Effector memory CD8-positive, alpha-beta T cell (primary cell): ENCODE measurements at regions not wholly inside any gene's neighbourhood (a gene's known extent, or its start where the extent isn't known, plus 50 kb on each side); places are given as distances from the start of the nearest gene placed in this dataset.

Experiments used
- ATAC-seq: fragments of 150-1000 bp; cut with Tn5 transposase; replicated peaks from 2 replicates; pipeline ENCODE4 v1.10.0; 2021; ENCODE audit warnings: mild to moderate bottlenecking, moderate library complexity
- DNase-seq, 3 experiments: peaks; one replicate each; pipeline ENCODE4 v3.0.0; 2021
- H3K27ac Mint-ChIP-seq, 2 donors: one replicate each; pipeline ENCODE4 v1.8.0; 2022; ENCODE audit warnings: mild to moderate bottlenecking in 2 of 2, mixed read lengths in 2 of 2, moderate library complexity in 2 of 2
- H3K27me3 Mint-ChIP-seq, 2 donors: one replicate each; pipeline ENCODE4 v1.8.0; 2022; ENCODE audit warnings: mixed read lengths in 2 of 2
- H3K36me3 Mint-ChIP-seq: one replicate; pipeline ENCODE4 v1.8.0; 2022; ENCODE audit warnings: mild to moderate bottlenecking, moderate library complexity, mixed read lengths; ENCODE audit not compliant: insufficient read depth
- H3K4me1 Mint-ChIP-seq, 2 donors: one replicate each; pipeline ENCODE4 v1.8.0; 2022; ENCODE audit warnings: low read depth in 2 of 2, mixed read lengths in 2 of 2
- H3K4me3 Mint-ChIP-seq, 2 donors: one replicate each; pipeline ENCODE4 v1.8.0; 2022; ENCODE audit warnings: mild to moderate bottlenecking in 2 of 2, mixed read lengths in 2 of 2, moderate library complexity in 2 of 2
- H3K9me3 Mint-ChIP-seq, 2 donors: one replicate each; pipeline ENCODE4 v1.8.0; 2022; ENCODE audit warnings: mixed read lengths in 2 of 2

GRCh38 chr6:143621876-143622605 lies 55.7 kb upstream of the PHACTR2 start:
- no peak for DNase-seq
- H3K27ac Mint-ChIP-seq: peak overlapping the region; percentile 33 to 85
- H3K9me3 Mint-ChIP-seq: no peaks in the 10 kb centered on the region

GRCh38 chr6:143621159-143621873 lies 56.4 kb upstream of the PHACTR2 start:
- ATAC-seq (no peak), DNase-seq (no peak)
- H3K27ac Mint-ChIP-seq: peak overlapping the region; percentile 33 to 85
- H3K36me3 Mint-ChIP-seq: peaks cover 4% of the 10 kb centered on the region
- no peaks in the 10 kb centered on the region for H3K9me3 Mint-ChIP-seq
- no peaks in the 10 kb centered on the region for H3K27me3 Mint-ChIP-seq
- peak overlapping the region in 1 of 2 donors; percentile 2 for H3K4me3 Mint-ChIP-seq
- peaks cover 49 to 54% of the 10 kb centered on the region in 2 donors for H3K4me1 Mint-ChIP-seq

More at GRCh38 chr6:143621876-143622605, 55.7 kb upstream of the PHACTR2 start:
- no peaks in the 10 kb centered on the region for H3K27me3 Mint-ChIP-seq
- H3K36me3 Mint-ChIP-seq: peaks cover 4% of the 10 kb centered on the region
- peaks cover 45 to 54% of the 10 kb centered on the region in 2 donors for H3K4me1 Mint-ChIP-seq
- no peak for ATAC-seq
- H3K4me3 Mint-ChIP-seq: peak overlapping the region in 1 of 2 donors; percentile 27

GRCh38 chr6:143620447-143620846 lies 57.3 kb upstream of the PHACTR2 start:
- Mint-ChIP-seq H3K27me3 (no peaks in the 10 kb centered on the region), H3K36me3 (peaks cover 4% of the 10 kb centered on the region), H3K4me1 (peaks cover 47 to 52% of the 10 kb centered on the region in 2 donors), H3K27ac (no peak overlapping the region), H3K4me3 (no peak overlapping the region), H3K9me3 (no peaks in the 10 kb centered on the region)
- ATAC-seq (no peak), DNase-seq (no peak)

- peaks cover 4% of the 10 kb centered on the region for H3K36me3 Mint-ChIP-seq
- no peaks in the 10 kb centered on the region for H3K27me3 Mint-ChIP-seq
- H3K27ac Mint-ChIP-seq: no peak overlapping the region
- H3K4me1 Mint-ChIP-seq: peaks cover 50 to 51% of the 10 kb centered on the region in 2 donors
- H3K9me3 Mint-ChIP-seq: no peaks in the 10 kb centered on the region
- H3K4me3 Mint-ChIP-seq: no peak overlapping the region
- no peak for DNase-seq
- ATAC-seq: no peak
Observed at GRCh38 chr6:143619824-143620401, 57.9 kb upstream of the PHACTR2 start.

- peak overlapping the region; percentile 2 to 22 for H3K27ac Mint-ChIP-seq
- no peak for DNase-seq
- H3K9me3 Mint-ChIP-seq: no peaks in the 10 kb centered on the region
- no peak overlapping the region for H3K4me3 Mint-ChIP-seq
- no peaks in the 10 kb centered on the region for H3K27me3 Mint-ChIP-seq
- peaks cover 41 to 53% of the 10 kb centered on the region in 2 donors for H3K4me1 Mint-ChIP-seq
- peaks cover 6% of the 10 kb centered on the region for H3K36me3 Mint-ChIP-seq
- no peak for ATAC-seq
Observed at GRCh38 chr6:143616741-143617140, 61.0 kb upstream of the PHACTR2 start.

GRCh38 chr6:143615785-143616184 lies 62.0 kb upstream of the PHACTR2 start:
- H3K4me3 Mint-ChIP-seq: no peak overlapping the region
- no peak overlapping the region for H3K27ac Mint-ChIP-seq
- ATAC-seq: no peak

GRCh38 chr6:143614235-143614634 lies 63.5 kb upstream of the PHACTR2 start:
- DNase-seq: no peak
- Mint-ChIP-seq H3K9me3 (no peaks in the 10 kb centered on the region), H3K27me3 (no peaks in the 10 kb centered on the region), H3K36me3 (peaks cover 3% of the 10 kb centered on the region), H3K4me3 (peak overlapping the region in 1 of 2 donors; percentile 35), H3K4me1 (peaks cover 39 to 46% of the 10 kb centered on the region in 2 donors), H3K27ac (peak overlapping the region in 1 of 2 donors; percentile 71)
- ATAC-seq: no peak

More at GRCh38 chr6:143615785-143616184, 62.0 kb upstream of the PHACTR2 start:
- peaks cover 3% of the 10 kb centered on the region for H3K36me3 Mint-ChIP-seq
- H3K4me1 Mint-ChIP-seq: peaks cover 40 to 48% of the 10 kb centered on the region in 2 donors
- H3K27me3 Mint-ChIP-seq: no peaks in the 10 kb centered on the region
- no peak for DNase-seq
- no peaks in the 10 kb centered on the region for H3K9me3 Mint-ChIP-seq

- Mint-ChIP-seq H3K9me3 (no peaks in the 10 kb centered on the region), H3K4me1 (peaks cover 37 to 41% of the 10 kb centered on the region in 2 donors), H3K4me3 (no peak overlapping the region), H3K36me3 (peaks cover 3% of the 10 kb centered on the region), H3K27me3 (no peaks in the 10 kb centered on the region), H3K27ac (no peak overlapping the region)
- ATAC-seq (no peak), DNase-seq (no peak)
Observed at GRCh38 chr6:143613749-143614148, 64.0 kb upstream of the PHACTR2 start.

GRCh38 chr6:143612186-143612585 lies 65.6 kb upstream of the PHACTR2 start:
- Mint-ChIP-seq H3K27ac (no peak overlapping the region), H3K27me3 (no peaks in the 10 kb centered on the region), H3K36me3 (peaks cover 3% of the 10 kb centered on the region), H3K9me3 (no peaks in the 10 kb centered on the region), H3K4me1 (peaks cover 34% of the 10 kb centered on the region in 2 donors), H3K4me3 (no peak overlapping the region)
- no peak for ATAC-seq
- DNase-seq: no peak

GRCh38 chr6:143611580-143611979 lies 66.2 kb upstream of the PHACTR2 start:
- Mint-ChIP-seq H3K27me3 (no peaks in the 10 kb centered on the region), H3K27ac (no peak overlapping the region), H3K4me3 (no peak overlapping the region), H3K36me3 (peaks cover 3% of the 10 kb centered on the region), H3K9me3 (no peaks in the 10 kb centered on the region), H3K4me1 (peaks cover 28 to 30% of the 10 kb centered on the region in 2 donors)
- DNase-seq: no peak
- ATAC-seq: no peak

GRCh38 chr6:143609972-143610371 lies 67.8 kb upstream of the PHACTR2 start:
- H3K4me1 Mint-ChIP-seq: peaks cover 24 to 26% of the 10 kb centered on the region in 2 donors

GRCh38 chr6:143609501-143609900 lies 68.3 kb upstream of the PHACTR2 start:
- no peaks in the 10 kb centered on the region for H3K9me3 Mint-ChIP-seq
- no peak overlapping the region for H3K4me3 Mint-ChIP-seq
- H3K27me3 Mint-ChIP-seq: no peaks in the 10 kb centered on the region
- DNase-seq: no peak
- peaks cover 3% of the 10 kb centered on the region for H3K36me3 Mint-ChIP-seq
- no peak for ATAC-seq
- H3K4me1 Mint-ChIP-seq: peaks cover 21 to 28% of the 10 kb centered on the region in 2 donors
- H3K27ac Mint-ChIP-seq: no peak overlapping the region

More at GRCh38 chr6:143609972-143610371, 67.8 kb upstream of the PHACTR2 start:
- H3K36me3 Mint-ChIP-seq: peaks cover 3% of the 10 kb centered on the region
- H3K27ac Mint-ChIP-seq: no peak overlapping the region
- H3K4me3 Mint-ChIP-seq: no peak overlapping the region
- no peaks in the 10 kb centered on the region for H3K9me3 Mint-ChIP-seq
- ATAC-seq (no peak), DNase-seq (no peak)
- H3K27me3 Mint-ChIP-seq: no peaks in the 10 kb centered on the region

- ATAC-seq: no peak
Observed at GRCh38 chr6:143608906-143609305, 68.9 kb upstream of the PHACTR2 start.

More at GRCh38 chr6:143608906-143609305, 68.9 kb upstream of the PHACTR2 start:
- H3K27me3 Mint-ChIP-seq: no peaks in the 10 kb centered on the region
- no peak overlapping the region for H3K27ac Mint-ChIP-seq
- peaks cover 20 to 26% of the 10 kb centered on the region in 2 donors for H3K4me1 Mint-ChIP-seq
- no peak for DNase-seq
- no peak overlapping the region for H3K4me3 Mint-ChIP-seq
- H3K36me3 Mint-ChIP-seq: peaks cover 2% of the 10 kb centered on the region
- no peaks in the 10 kb centered on the region for H3K9me3 Mint-ChIP-seq
